ENCODE measurements at regions not wholly inside any gene's neighbourhood (a gene's known extent, or its start where the extent isn't known, plus 50 kb on each side); places are given as distances from the start of the nearest gene placed in this dataset.
A peak's percentile ranks its signal among the peaks of the same experiment; 100 is the strongest.
"Not testable (repeated sequence)": the region's sequence is repeated elsewhere in the genome, so short reads cannot be mapped to it uniquely, and the experiment has no call there.

DNA sequence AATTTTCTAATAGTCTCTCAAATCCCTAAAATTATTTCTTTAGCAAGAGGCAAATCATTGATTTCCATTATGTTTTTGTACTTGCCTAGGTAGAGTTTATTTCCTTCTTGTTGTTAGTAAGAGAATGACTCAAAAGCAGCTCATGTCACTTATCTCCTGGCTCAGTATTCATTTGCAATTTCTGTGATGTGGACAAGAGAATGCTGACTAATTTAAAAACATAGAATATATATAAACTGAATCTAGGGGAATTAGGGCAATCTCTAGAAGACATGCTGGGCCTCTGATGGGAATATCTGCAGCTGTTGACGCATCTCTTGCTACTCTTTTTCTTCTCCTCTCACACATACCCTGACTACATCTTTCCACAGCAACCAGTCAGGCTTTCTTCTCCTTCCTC is 130.8 kb upstream of the PRKD1 start:
- Histone ChIP-seq H4K20me1 (no peaks in the 10 kb centered on the region), H3K27ac (no peak overlapping the region), H3K4me3 (no peak overlapping the region), H3K9ac (no peak overlapping the region), H3K4me2 (no peak overlapping the region), H3K27me3 (no peaks in the 10 kb centered on the region), H3K4me1 (no peaks in the 10 kb centered on the region), H3K36me3 (no peaks in the 10 kb centered on the region), H3K9me3 (replicated peaks in 1 of 11) (no peaks in the 10 kb centered on the region)
- TF ChIP-seq Cebpa-rat (IDR thresholded peaks at IDR 0.05): no peak

DNA sequence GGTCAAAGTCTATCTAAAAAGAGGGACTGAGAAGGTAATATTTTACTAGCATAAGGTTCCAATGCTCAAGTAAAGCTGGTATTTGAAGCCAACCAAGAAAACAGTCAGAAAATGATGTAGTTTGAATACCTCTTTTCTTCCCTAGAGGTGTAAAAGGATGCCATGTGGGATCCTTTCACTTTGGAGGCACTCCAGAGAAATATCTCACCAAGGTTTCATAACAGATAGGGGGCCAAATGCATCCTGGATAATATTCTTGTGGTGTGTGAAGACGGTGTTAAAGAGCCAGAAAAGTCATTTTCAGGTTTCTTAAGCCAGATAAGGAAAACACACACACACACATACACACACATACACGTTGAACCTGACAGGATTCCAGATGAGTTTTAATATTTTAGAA is 136.1 kb upstream of the PRKD1 start:
- Histone ChIP-seq H3K4me3 (no peak overlapping the region), H3K27ac (no peak overlapping the region), H3K4me1 (no peaks in the 10 kb centered on the region), H3K27me3 (no peaks in the 10 kb centered on the region), H3K9me3 (replicated peaks in 1 of 11) (no peaks in the 10 kb centered on the region), H3K36me3 (no peaks in the 10 kb centered on the region), H4K20me1 (no peaks in the 10 kb centered on the region), H3K4me2 (no peak overlapping the region), H3K9ac (no peak overlapping the region)
- TF ChIP-seq Cebpa-rat (IDR thresholded peaks at IDR 0.05): no peak

DNA sequence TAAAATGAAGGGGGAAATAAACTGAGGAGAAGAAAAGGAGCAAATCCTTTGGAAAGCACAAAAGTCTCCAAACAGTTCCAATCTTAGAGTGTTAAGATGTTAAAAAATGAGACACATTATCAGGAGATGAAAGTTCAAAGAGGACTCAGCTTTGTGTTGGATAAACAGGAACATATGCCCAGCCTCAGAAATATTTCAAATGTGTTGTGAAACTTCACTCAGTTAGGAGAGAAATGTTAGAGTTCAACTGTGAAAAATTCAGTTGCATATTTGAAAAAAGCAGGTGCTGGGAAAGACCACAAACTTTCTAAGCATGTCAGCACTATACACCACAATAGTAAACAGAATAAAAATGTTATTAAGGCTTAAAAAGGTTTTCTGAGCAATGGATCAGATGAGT is 136.8 kb upstream of the PRKD1 start:
- Histone ChIP-seq H3K9ac (no peak overlapping the region), H3K27me3 (no peaks in the 10 kb centered on the region), H3K4me3 (no peak overlapping the region), H3K9me3 (replicated peaks in 1 of 11) (no peaks in the 10 kb centered on the region), H4K20me1 (no peaks in the 10 kb centered on the region), H3K36me3 (no peaks in the 10 kb centered on the region), H3K4me1 (no peaks in the 10 kb centered on the region), H3K4me2 (no peak overlapping the region), H3K27ac (no peak overlapping the region)
- no peak for TF ChIP-seq Cebpa-rat (IDR thresholded peaks at IDR 0.05)

- Histone ChIP-seq H4K20me1 (no peaks in the 10 kb centered on the region), H3K4me1 (no peaks in the 10 kb centered on the region), H3K9me3 (replicated peaks in 1 of 11) (peaks cover 23 to 32% (median 29%) of the 10 kb centered on the region in 11 experiments), H3K36me3 (peaks cover 0 to 5% (median 0%) of the 10 kb centered on the region in 11 experiments; a peak in 1 of 22 replicates), H3K27ac (no peak overlapping the region), H3K4me3 (no peak overlapping the region), H3K9ac (no peak overlapping the region), H3K27me3 (no peaks in the 10 kb centered on the region), H3K4me2 (no peak overlapping the region)
- no peak for TF ChIP-seq Cebpa-rat (IDR thresholded peaks at IDR 0.05)
These were observed 141.9 kb upstream of the PRKD1 start for GRCh38 chr14:30069536-30069935.

- not testable (repeated sequence) for H3K36me3 ChIP-seq, H3K4me2 ChIP-seq, H3K27ac ChIP-seq, H3K4me1 ChIP-seq, H3K9ac ChIP-seq, H4K20me1 ChIP-seq, H3K4me3 ChIP-seq, H3K27me3 ChIP-seq
- H3K9me3 ChIP-seq (replicated peaks in 1 of 11): peaks cover 25 to 39% (median 33%) of the 10 kb centered on the region in 11 experiments
These were observed 144.8 kb upstream of the PRKD1 start for GRCh38 chr14:30072454-30072853.

DNA sequence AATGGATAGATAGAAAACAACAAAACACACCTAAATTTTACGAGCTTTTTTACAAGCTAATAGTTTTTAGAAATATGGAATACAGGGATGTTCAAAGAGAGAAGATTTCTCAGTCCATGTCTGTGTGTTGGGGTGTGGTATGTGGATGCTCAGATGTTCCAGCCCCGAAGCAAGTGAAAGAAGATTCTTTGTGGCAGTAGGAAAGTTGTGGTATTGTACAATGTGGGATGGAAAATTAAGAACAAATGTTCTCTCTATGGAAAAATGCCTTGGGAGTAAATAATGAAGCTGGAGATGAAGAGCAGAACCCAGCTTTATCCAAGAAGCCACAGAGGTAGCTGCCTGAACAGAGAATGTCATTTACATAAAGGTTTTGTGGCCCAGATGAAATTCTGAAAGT is 150.3 kb upstream of the PRKD1 start:
- H3K27ac ChIP-seq: no peak overlapping the region
- no peaks in the 10 kb centered on the region for H4K20me1 ChIP-seq
- H3K4me1 ChIP-seq: no peaks in the 10 kb centered on the region
- H3K4me3 ChIP-seq: no peak overlapping the region
- no peaks in the 10 kb centered on the region for H3K36me3 ChIP-seq
- no peak overlapping the region for H3K4me2 ChIP-seq
- no peak overlapping the region for H3K9ac ChIP-seq
- H3K27me3 ChIP-seq: no peaks in the 10 kb centered on the region
- peaks cover 9 to 22% (median 18%) of the 10 kb centered on the region in 11 experiments for H3K9me3 ChIP-seq (replicated peaks in 1 of 11)
- no peak for TF ChIP-seq Cebpa-rat (IDR thresholded peaks at IDR 0.05)

DNA sequence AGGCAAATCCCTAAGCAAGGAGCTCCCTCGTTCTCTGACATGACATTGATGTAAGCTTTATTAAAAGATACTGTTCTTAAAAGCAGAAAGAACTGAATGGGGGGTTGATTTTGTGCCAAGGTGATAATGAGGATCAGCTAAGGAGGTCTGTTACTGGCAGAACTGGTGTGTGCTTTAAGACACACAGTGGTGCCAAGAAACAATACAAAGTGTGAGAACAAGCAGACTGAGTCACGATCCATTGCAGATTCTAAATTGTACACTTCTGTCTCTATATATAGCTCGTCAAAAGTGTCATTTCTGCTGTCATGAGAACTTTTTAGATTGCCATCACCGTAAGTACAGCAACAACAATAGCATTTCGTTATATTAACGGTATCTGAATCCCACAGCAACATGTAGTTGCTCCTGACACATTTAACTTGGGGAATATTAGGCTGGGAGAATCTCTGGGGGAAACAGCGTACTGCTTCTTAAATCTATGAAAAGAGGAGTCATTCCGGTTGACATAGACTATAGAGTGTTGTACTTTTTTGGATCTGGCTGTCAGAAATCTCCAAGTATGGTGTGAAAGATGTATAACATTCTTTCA is 151.3 kb upstream of the PRKD1 start:
- Histone ChIP-seq H3K27ac (no peak overlapping the region), H3K4me1 (no peaks in the 10 kb centered on the region), H3K36me3 (no peaks in the 10 kb centered on the region), H3K27me3 (no peaks in the 10 kb centered on the region), H4K20me1 (no peaks in the 10 kb centered on the region), H3K9me3 (replicated peaks in 1 of 11) (peaks cover 0 to 13% (median 9%) of the 10 kb centered on the region in 11 experiments; a peak in 17 of 22 replicates), H3K4me2 (no peak overlapping the region), H3K9ac (no peak overlapping the region), H3K4me3 (no peak overlapping the region)
- TF ChIP-seq Cebpa-rat (IDR thresholded peaks at IDR 0.05): no peak

DNA sequence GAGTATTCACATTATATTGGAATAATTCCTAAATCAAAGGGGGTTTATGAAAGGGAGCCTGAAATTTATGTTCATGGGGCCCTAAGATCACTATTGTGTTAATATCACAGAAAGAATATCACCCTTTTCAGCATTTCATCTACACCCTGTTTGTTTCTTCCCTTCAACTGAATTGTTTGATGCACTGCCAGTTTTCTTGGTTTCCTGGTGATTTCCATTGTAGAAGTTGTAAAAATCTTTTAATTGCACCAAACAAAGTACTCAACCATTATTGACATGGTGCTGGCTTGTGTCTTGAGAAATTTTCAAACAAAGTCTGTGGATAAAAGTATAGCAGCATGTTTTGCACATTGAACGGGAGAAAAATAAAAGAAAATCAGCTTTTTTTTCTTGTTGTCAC is 154.8 kb upstream of the PRKD1 start:
- Histone ChIP-seq H4K20me1 (no peaks in the 10 kb centered on the region), H3K27me3 (no peaks in the 10 kb centered on the region), H3K36me3 (no peaks in the 10 kb centered on the region), H3K9ac (no peak overlapping the region), H3K4me3 (no peak overlapping the region), H3K4me2 (no peak overlapping the region), H3K9me3 (replicated peaks in 1 of 11) (peaks cover 0 to 20% (median 11%) of the 10 kb centered on the region in 11 experiments; a peak in 14 of 22 replicates), H3K27ac (no peak overlapping the region), H3K4me1 (peaks cover 0 to 14% (median 5%) of the 10 kb centered on the region in 10 experiments; a peak in 8 of 20 replicates)
- no peak for TF ChIP-seq Cebpa-rat (IDR thresholded peaks at IDR 0.05)

GRCh38 chr14:30084811-30085210 is 157.2 kb upstream of the PRKD1 start:
- H3K4me1 ChIP-seq: peaks cover 0 to 17% (median 5%) of the 10 kb centered on the region in 10 experiments; a peak in 8 of 20 replicates
- no peak overlapping the region for H3K27ac ChIP-seq
- no peak for TF ChIP-seq Cebpa-rat (IDR thresholded peaks at IDR 0.05)
- H4K20me1 ChIP-seq: no peaks in the 10 kb centered on the region
- no peaks in the 10 kb centered on the region for H3K36me3 ChIP-seq
- H3K4me3 ChIP-seq: no peak overlapping the region
- no peak overlapping the region for H3K9ac ChIP-seq
- peaks cover 17 to 43% (median 30%) of the 10 kb centered on the region in 11 experiments for H3K9me3 ChIP-seq (replicated peaks in 1 of 11)
- peak overlapping the region in 8 of 11 experiments; percentile 3 to 57 (median 36); a peak in 12 of 22 replicates for H3K4me2 ChIP-seq
- H3K27me3 ChIP-seq: no peaks in the 10 kb centered on the region

- H3K27ac ChIP-seq: no peak overlapping the region
- H3K4me1 ChIP-seq: peaks cover 0 to 20% (median 5%) of the 10 kb centered on the region in 10 experiments; a peak in 8 of 20 replicates
- H3K36me3 ChIP-seq: no peaks in the 10 kb centered on the region
- H3K27me3 ChIP-seq: no peaks in the 10 kb centered on the region
- no peak overlapping the region for H3K9ac ChIP-seq
- H4K20me1 ChIP-seq: no peaks in the 10 kb centered on the region
- no peak for TF ChIP-seq Cebpa-rat (IDR thresholded peaks at IDR 0.05)
- H3K4me2 ChIP-seq: peak overlapping the region in 2 of 11 experiments; percentile 0 to 13; a peak in 1 of 22 replicates
- H3K9me3 ChIP-seq (replicated peaks in 1 of 11): peaks cover 29 to 54% (median 41%) of the 10 kb centered on the region in 11 experiments
- no peak overlapping the region for H3K4me3 ChIP-seq
These were observed 158.3 kb upstream of the PRKD1 start for GRCh38 chr14:30085943-30086342.

All from BLaER1 treated with 17β-estradiol and CSF1 and Interleukin-3, amounts not matched to agents 10 nM and 100 nM (cell line).